SK-N-SH (cell line): ENCODE measurements at regions not wholly inside any gene's neighbourhood (a gene's known extent, or its start where the extent isn't known, plus 50 kb on each side); places are given as distances from the start of the nearest gene placed in this dataset.

ENCODE experiments used
- CTCF ChIA-PET: fragments of 300-600, 350-600 bp; formaldehyde crosslinking; extraction: SDS; loops from one replicate; lab custom pipeline; 2021; lab: Yijun Ruan, JAX
- POLR2A ChIA-PET: fragments of 350-600 bp; sonication (Branson Sonifier 250); formaldehyde crosslinking; extraction: SDS; loops from one replicate; lab custom pipeline; 2020; ENCODE audit warnings: antibody characterized with exemption, inconsistent platforms; lab: Yijun Ruan, JAX
- DNase-seq: peaks from one replicate; pipeline ENCODE4 v3.0.0; 2012
- H2AFZ ChIP-seq: fragments of 200-600 bp; sonication (generic); 2 replicates; pipeline ENCODE4 v1.8.1; 2016; ENCODE audit warnings: antibody characterized with exemption, mild to moderate bottlenecking, low read depth
- H3F3A ChIP-seq: fragments of 200-600 bp; sonication (generic); replicated peaks from 2 replicates; pipeline ENCODE3; 2016; ENCODE audit warnings: antibody characterized with exemption, mild to moderate bottlenecking; ENCODE audit not compliant: insufficient read depth
- H3K27ac ChIP-seq, 2 experiments: fragments of 200-500 bp in 1 of 2; fragments of 200-600 bp in 1 of 2; sonication (Bioruptor generic) in 1 of 2; sonication (generic), shearing (Covaris generic) in 1 of 2; 2 replicates each; pipeline versions ENCODE4 v1.5.1 to v1.6.1; 2014 to 2016; ENCODE audit warnings: low read depth in 2 of 2, inconsistent platforms in 1 of 2, low read length in 1 of 2, mild to moderate bottlenecking in 1 of 2, mixed read lengths in 1 of 2
- H3K27me3 ChIP-seq: fragments of 200-600 bp; sonication (generic), shearing (Covaris generic); 2 replicates; pipeline ENCODE4 v1.6.1; 2016; ENCODE audit warnings: mixed run types; ENCODE audit not compliant: insufficient read depth
- H3K36me3 ChIP-seq, 2 experiments: fragments of 200-500 bp in 1 of 2; fragments of 200-600 bp in 1 of 2; sonication (Bioruptor generic) in 1 of 2; sonication (generic) in 1 of 2; replicated peaks in 1 of 2; 2 replicates each; pipeline versions ENCODE3 to v1.5.1; 2014 to 2016; ENCODE audit warnings: low read length in 1 of 2, mild to moderate bottlenecking in 1 of 2; ENCODE audit not compliant: insufficient read depth in 2 of 2, control insufficient read depth in 1 of 2
- H3K4me1 ChIP-seq, 2 experiments: fragments of 200-500 bp in 1 of 2; fragments of 200-600 bp in 1 of 2; sonication (Bioruptor generic) in 1 of 2; sonication (generic), shearing (Covaris generic) in 1 of 2; 2 replicates each; pipeline versions ENCODE4 v1.5.1 to v1.6.1; 2014 to 2016; ENCODE audit warnings: low read depth in 1 of 2, low read length in 1 of 2, mixed run types in 1 of 2; ENCODE audit not compliant: insufficient read depth in 2 of 2, control insufficient read depth in 1 of 2
- H3K4me2 ChIP-seq: fragments of 200-600 bp; sonication (generic), shearing (Covaris generic); 2 replicates; pipeline ENCODE4 v1.6.1; 2017; ENCODE audit warnings: mixed run types
- H3K4me3 ChIP-seq, 2 experiments: fragments of 200-500 bp in 1 of 2; fragments of 200-600 bp in 1 of 2; sonication (Bioruptor generic) in 1 of 2; sonication (generic), shearing (Covaris generic) in 1 of 2; 2 replicates each; pipeline versions ENCODE4 v1.5.1 to v1.8.1; 2014 to 2016; ENCODE audit warnings: low read depth in 2 of 2, inconsistent platforms in 1 of 2, low read length in 1 of 2, mild to moderate bottlenecking in 1 of 2, mixed read lengths in 1 of 2, moderate library complexity in 1 of 2
- H3K79me2 ChIP-seq: fragments of 200-600 bp; sonication (generic); 2 replicates; pipeline ENCODE4 v1.8.1; 2017; ENCODE audit warnings: mild to moderate bottlenecking; ENCODE audit not compliant: insufficient read depth
- H3K9ac ChIP-seq: fragments of 200-600 bp; sonication (generic); 2 replicates; pipeline ENCODE4 v1.6.1; 2017; ENCODE audit warnings: mixed run types
- H3K9me2 ChIP-seq: fragments of 200-600 bp; sonication (generic); 2 replicates; pipeline ENCODE4 v1.6.1; 2017; ENCODE audit warnings: mixed run types
- H3K9me3 ChIP-seq: fragments of 200-600 bp; sonication (generic); 2 replicates; pipeline ENCODE4 v1.6.1; 2017; ENCODE audit warnings: mixed run types, mild to moderate bottlenecking, moderate library complexity
- H4K20me1 ChIP-seq: fragments of 200-600 bp; sonication (generic); 2 replicates; pipeline ENCODE4 v1.6.1; 2017; ENCODE audit warnings: mild to moderate bottlenecking, mixed run types; ENCODE audit not compliant: insufficient read depth
- CHD2 ChIP-seq: fragments of 150-350 bp; IDR thresholded peaks from 2 replicates; pipeline ENCODE4 v1.6.1; 2018; ENCODE audit warnings: low read length; ENCODE audit not compliant: partially characterized antibody
- ELF1 ChIP-seq: IDR thresholded peaks from 2 replicates; pipeline ENCODE4 v1.4.0; 2012
- EP300 ChIP-seq, 2 experiments: IDR thresholded peaks; 2 replicates each; pipeline versions ENCODE4 v1.4.0 to v1.6.1; 2012; ENCODE audit warnings: borderline replicate concordance in 1 of 2, low read depth in 1 of 2, low read length in 1 of 2
- EZH2phosphoT487 ChIP-seq: fragments of 200-600 bp; sonication (generic); IDR thresholded peaks from 2 replicates; pipeline ENCODE4 v1.6.1; 2017; ENCODE audit warnings: low read depth, mixed run types, mild to moderate bottlenecking, antibody characterized with exemption, moderate library complexity, borderline replicate concordance
- GATA2 ChIP-seq: sonication (generic); formaldehyde crosslinking; IDR thresholded peaks from 2 replicates; pipeline ENCODE4 v1.5.0; 2020; ENCODE audit warnings: mild to moderate bottlenecking, missing genetic modification reagents
- IRF3 ChIP-seq: fragments of 150-350 bp; IDR thresholded peaks from 2 replicates; pipeline ENCODE4 v1.6.1; 2016; ENCODE audit warnings: mild to moderate bottlenecking, low read depth, low read length
- MXI1 ChIP-seq: IDR thresholded peaks from 2 replicates; pipeline ENCODE4 v1.6.1; 2012; ENCODE audit warnings: mild to moderate bottlenecking, low read depth, low read length, improper control_type of control experiment
- NFIC ChIP-seq: IDR thresholded peaks from 2 replicates; pipeline ENCODE4 v1.4.0; 2012; ENCODE audit warnings: borderline replicate concordance
- POLR2AphosphoS5 ChIP-seq: IDR thresholded peaks from 2 replicates; pipeline ENCODE4 v1.6.1; 2012; ENCODE audit warnings: low read depth, low read length
- RAD21 ChIP-seq: IDR thresholded peaks from 2 replicates; pipeline ENCODE4 v1.6.1; 2012; ENCODE audit warnings: mild to moderate bottlenecking, low read length
- RCOR1 ChIP-seq: fragments of 150-350 bp; IDR thresholded peaks from 2 replicates; pipeline ENCODE4 v1.6.1; 2017; ENCODE audit warnings: antibody characterized with exemption, low read length
- RFX5 ChIP-seq: IDR thresholded peaks from 2 replicates; pipeline ENCODE4 v1.6.1; 2012; ENCODE audit warnings: mild to moderate bottlenecking, improper control_type of control experiment, low read length
- RXRA ChIP-seq: IDR thresholded peaks from 2 replicates; pipeline ENCODE4 v1.4.0; 2012; ENCODE audit warnings: low read depth, mild to moderate bottlenecking, borderline replicate concordance
- SMC3 ChIP-seq: IDR thresholded peaks from 2 replicates; pipeline ENCODE4 v1.6.1; 2012; ENCODE audit warnings: low read depth, low read length, improper control_type of control experiment
- TAF1 ChIP-seq: IDR thresholded peaks from 2 replicates; pipeline ENCODE4 v1.6.1; 2012; ENCODE audit warnings: low read depth, mild to moderate bottlenecking, low read length, moderate library complexity, borderline replicate concordance
- TCF12 ChIP-seq: IDR thresholded peaks from 2 replicates; pipeline ENCODE4 v1.4.0; 2012
- TEAD4 ChIP-seq: IDR thresholded peaks from 2 replicates; pipeline ENCODE4 v1.4.0; 2012; ENCODE audit warnings: mild to moderate bottlenecking, borderline replicate concordance; ENCODE audit not compliant: insufficient read depth
- YY1 ChIP-seq: IDR thresholded peaks from 2 replicates; pipeline ENCODE4 v1.4.0; 2012; ENCODE audit warnings: low read depth, mild to moderate bottlenecking
- WGBS: methylation state at CpG from one replicate; pipeline ENCODE4 v1.1.6; 2017; ENCODE audit warnings: low lambda C conversion rate; 5-methylcytosine and 5-hydroxymethylcytosine counted together
- TF ChIP-seq, protein P1 (sequence below): IDR thresholded peaks from 2 replicates; pipeline ENCODE4 v1.6.1; 2012; ENCODE audit warnings: mild to moderate bottlenecking, low read depth, low read length, moderate library complexity

- no peaks in the 10 kb centered on the region for H3K9me2 ChIP-seq
- H3K36me3 ChIP-seq, result no peaks in the 10 kb centered on the region
- TF ChIP-seq TEAD4, result no peak
- no peak for TF ChIP-seq EZH2phosphoT487
- no peak for TF ChIP-seq ELF1
- TF ChIP-seq, all 33 proteins: peak for 0
- Histone ChIP-seq H4K20me1 (no peaks in the 10 kb centered on the region), H3K4me1 (no peaks in the 10 kb centered on the region; a peak in 2 of 4 replicates), H3K27me3 (no peaks in the 10 kb centered on the region), H3K9ac (no peak overlapping the region), H3K79me2 (no peaks in the 10 kb centered on the region), H3K27ac (no peak overlapping the region), H3F3A (no peaks in the 10 kb centered on the region), H3K4me2 (no peak overlapping the region), H3K4me3 (no peak overlapping the region), H2AFZ (no peak overlapping the region), H3K9me3 (no peaks in the 10 kb centered on the region)
- 91% methylated on average over 1 of the region's 1 CpG for WGBS
- DNase-seq, result no peak
- POLR2A ChIA-PET, result no interaction called here
- CTCF ChIA-PET, result interaction anchor here (1.5 to 5.7 kb wide), 3 partner anchors 10 to 1032 kb away, joined by 3 to 58 read pairs (median 22); no protein-coding TSS in a partner anchor
These were observed 599.0 kb downstream of the PRELID2 start for GRCh38 chr5:145236127-145236526.

GRCh38 chr5:145233461-145233860 is 601.7 kb downstream of the PRELID2 start:
- DNase-seq, result no peak
- H3F3A ChIP-seq, result no peaks in the 10 kb centered on the region
- H3K9me3 ChIP-seq, result no peaks in the 10 kb centered on the region
- WGBS, result 21% methylated on average over 3 of the region's 3 CpGs
- no peak overlapping the region for H3K27ac ChIP-seq
- ChIA-PET POLR2A (no interaction called here), CTCF (interaction anchor here (0.7 kb wide), 1 partner anchor 1029 kb away, joined by 3 read pairs; no protein-coding TSS in a partner anchor)
- no peaks in the 10 kb centered on the region; a peak in 2 of 4 replicates for H3K4me1 ChIP-seq
- H3K4me2 ChIP-seq, result no peak overlapping the region
- no peaks in the 10 kb centered on the region for H4K20me1 ChIP-seq
- no peak for TF ChIP-seq NFIC
- no peak for TF ChIP-seq TAF1
- no peak for TF ChIP-seq RXRA
- TF ChIP-seq, protein P1, sequence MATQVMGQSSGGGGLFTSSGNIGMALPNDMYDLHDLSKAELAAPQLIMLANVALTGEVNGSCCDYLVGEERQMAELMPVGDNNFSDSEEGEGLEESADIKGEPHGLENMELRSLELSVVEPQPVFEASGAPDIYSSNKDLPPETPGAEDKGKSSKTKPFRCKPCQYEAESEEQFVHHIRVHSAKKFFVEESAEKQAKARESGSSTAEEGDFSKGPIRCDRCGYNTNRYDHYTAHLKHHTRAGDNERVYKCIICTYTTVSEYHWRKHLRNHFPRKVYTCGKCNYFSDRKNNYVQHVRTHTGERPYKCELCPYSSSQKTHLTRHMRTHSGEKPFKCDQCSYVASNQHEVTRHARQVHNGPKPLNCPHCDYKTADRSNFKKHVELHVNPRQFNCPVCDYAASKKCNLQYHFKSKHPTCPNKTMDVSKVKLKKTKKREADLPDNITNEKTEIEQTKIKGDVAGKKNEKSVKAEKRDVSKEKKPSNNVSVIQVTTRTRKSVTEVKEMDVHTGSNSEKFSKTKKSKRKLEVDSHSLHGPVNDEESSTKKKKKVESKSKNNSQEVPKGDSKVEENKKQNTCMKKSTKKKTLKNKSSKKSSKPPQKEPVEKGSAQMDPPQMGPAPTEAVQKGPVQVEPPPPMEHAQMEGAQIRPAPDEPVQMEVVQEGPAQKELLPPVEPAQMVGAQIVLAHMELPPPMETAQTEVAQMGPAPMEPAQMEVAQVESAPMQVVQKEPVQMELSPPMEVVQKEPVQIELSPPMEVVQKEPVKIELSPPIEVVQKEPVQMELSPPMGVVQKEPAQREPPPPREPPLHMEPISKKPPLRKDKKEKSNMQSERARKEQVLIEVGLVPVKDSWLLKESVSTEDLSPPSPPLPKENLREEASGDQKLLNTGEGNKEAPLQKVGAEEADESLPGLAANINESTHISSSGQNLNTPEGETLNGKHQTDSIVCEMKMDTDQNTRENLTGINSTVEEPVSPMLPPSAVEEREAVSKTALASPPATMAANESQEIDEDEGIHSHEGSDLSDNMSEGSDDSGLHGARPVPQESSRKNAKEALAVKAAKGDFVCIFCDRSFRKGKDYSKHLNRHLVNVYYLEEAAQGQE, result no peak
- TF ChIP-seq RCOR1, result no peak
- no peak for TF ChIP-seq POLR2AphosphoS5
- no peak for TF ChIP-seq GATA2 (CRISPR knock-in tag)
- no peak for TF ChIP-seq SMC3
- no peak for TF ChIP-seq CHD2
- TF ChIP-seq ELF1, result no peak
- no peak for TF ChIP-seq MXI1
- TF ChIP-seq RFX5, result no peak
- no peak for TF ChIP-seq TCF12
- TF ChIP-seq YY1, result no peak
- TF ChIP-seq RAD21, result no peak
- TF ChIP-seq EP300 (IDR thresholded peaks at IDR 0.05; ENCODE audit: borderline replicate concordance in 1 of 2, low read depth in 1 of 2, low read length in 1 of 2), result no peak
- no peak for TF ChIP-seq IRF3
- no peak overlapping the region for H3K4me3 ChIP-seq
- H3K27me3 ChIP-seq, result no peaks in the 10 kb centered on the region
- H3K36me3 ChIP-seq, result no peaks in the 10 kb centered on the region
- no peaks in the 10 kb centered on the region for H3K79me2 ChIP-seq
- H2AFZ ChIP-seq, result no peak overlapping the region
- no peak overlapping the region for H3K9ac ChIP-seq
- H3K9me2 ChIP-seq, result no peaks in the 10 kb centered on the region
